ENCODE measurements at regions not wholly inside any gene's neighbourhood (a gene's known extent, or its start where the extent isn't known, plus 50 kb on each side); places are given as distances from the start of the nearest gene placed in this dataset.
A peak's percentile ranks its signal among the peaks of the same experiment; 100 is the strongest.

DNA sequence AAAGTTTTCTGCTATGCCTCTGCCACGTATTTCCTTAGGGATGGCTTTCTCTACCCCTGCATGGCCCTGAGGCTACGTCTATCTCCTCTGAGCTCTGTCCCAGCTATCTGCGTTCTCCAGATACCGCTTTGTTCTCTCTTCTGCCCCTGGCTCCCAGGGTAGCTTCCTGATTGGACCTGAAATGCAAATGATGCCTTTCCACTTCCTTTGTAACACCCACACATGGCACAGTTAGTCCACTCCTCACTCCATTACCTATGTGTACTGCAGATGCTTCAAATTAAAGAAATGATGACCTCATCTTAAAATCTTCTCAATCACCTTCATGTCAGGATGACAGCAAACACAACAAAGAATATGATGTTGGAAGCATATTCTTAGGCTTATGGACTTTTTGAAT, 138.6 kb upstream of the POGK start:
- no peaks in the 10 kb centered on the region for H3K27me3 ChIP-seq (ENCODE audit: control insufficient read depth, insufficient read depth, low read length)

DNA sequence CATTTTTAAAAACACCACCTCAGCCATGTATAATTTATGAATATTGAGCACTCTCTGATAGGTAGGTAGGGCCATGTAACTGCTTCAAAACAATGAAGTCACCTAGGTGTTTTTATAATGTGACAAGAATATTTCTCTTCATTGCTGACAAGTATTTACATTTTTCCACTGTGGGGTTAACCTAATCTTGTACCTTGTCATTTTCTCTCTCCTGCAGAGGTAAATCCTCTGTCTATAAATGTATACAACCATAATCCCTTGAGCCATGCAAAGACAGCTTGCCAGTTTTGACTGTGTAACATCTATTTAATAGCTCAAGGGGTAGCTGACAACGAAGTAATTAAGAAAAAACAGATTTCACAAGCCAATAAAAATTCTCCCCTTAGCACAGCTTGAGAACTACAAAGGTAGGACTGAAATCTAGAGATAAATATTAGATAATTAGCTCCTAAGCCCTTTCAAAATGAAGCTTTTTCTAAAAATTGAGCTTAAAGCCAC, 137.6 kb upstream of the POGK start:
- no peak overlapping the region for H3K4me3 ChIP-seq (ENCODE audit: low read length)
- H3K9me3 ChIP-seq (replicated peaks; ENCODE audit: control insufficient read depth, low read depth, low read length), result no peaks in the 10 kb centered on the region
- DNase-seq, result no peak
- H3K36me3 ChIP-seq (ENCODE audit: control insufficient read depth, insufficient read depth, low read length), result no peaks in the 10 kb centered on the region
- H3K27ac ChIP-seq (ENCODE audit: low read length), result no peak overlapping the region
- WGBS (ENCODE audit: insufficient coverage), result no CpG with 5 or more reads among the region's 1 CpG
- H3K4me1 ChIP-seq (ENCODE audit: control insufficient read depth, insufficient read depth, low read length), result no peaks in the 10 kb centered on the region
- H3K27me3 ChIP-seq (ENCODE audit: control insufficient read depth, insufficient read depth, low read length), result no peaks in the 10 kb centered on the region

More for the DNA sequence above, 138.6 kb upstream of the POGK start:
- no peak overlapping the region for H3K4me3 ChIP-seq (ENCODE audit: low read length)
- 58% methylated on average over 4 of the region's 4 CpGs for WGBS (ENCODE audit: insufficient coverage)
- no peaks in the 10 kb centered on the region for H3K36me3 ChIP-seq (ENCODE audit: control insufficient read depth, insufficient read depth, low read length)
- H3K9me3 ChIP-seq (replicated peaks; ENCODE audit: control insufficient read depth, low read depth, low read length), result no peaks in the 10 kb centered on the region
- no peak for DNase-seq
- H3K27ac ChIP-seq (ENCODE audit: low read length), result no peak overlapping the region
- no peaks in the 10 kb centered on the region for H3K4me1 ChIP-seq (ENCODE audit: control insufficient read depth, insufficient read depth, low read length)

DNA sequence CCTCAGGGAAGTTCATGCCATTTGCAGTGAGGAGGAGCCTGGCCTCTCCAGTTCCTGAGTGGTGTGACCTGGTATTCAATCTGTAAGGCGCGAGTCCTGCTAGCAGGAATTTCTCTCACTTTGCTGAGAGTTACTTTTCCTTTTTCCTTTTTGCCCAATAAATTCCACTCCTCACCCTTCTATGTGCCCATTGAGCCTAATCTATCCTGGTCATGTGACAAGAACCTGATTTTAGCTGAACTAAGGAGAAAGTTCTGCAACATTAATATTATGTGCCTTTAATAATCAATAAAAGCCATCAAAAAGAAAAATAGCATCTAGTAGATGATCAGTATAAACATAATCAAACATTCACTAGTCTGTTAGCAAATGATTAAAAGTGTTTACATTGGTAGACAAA, 136.1 kb upstream of the POGK start:
- 100% methylated on average over 1 of the region's 2 CpGs for WGBS (ENCODE audit: insufficient coverage)

DNA sequence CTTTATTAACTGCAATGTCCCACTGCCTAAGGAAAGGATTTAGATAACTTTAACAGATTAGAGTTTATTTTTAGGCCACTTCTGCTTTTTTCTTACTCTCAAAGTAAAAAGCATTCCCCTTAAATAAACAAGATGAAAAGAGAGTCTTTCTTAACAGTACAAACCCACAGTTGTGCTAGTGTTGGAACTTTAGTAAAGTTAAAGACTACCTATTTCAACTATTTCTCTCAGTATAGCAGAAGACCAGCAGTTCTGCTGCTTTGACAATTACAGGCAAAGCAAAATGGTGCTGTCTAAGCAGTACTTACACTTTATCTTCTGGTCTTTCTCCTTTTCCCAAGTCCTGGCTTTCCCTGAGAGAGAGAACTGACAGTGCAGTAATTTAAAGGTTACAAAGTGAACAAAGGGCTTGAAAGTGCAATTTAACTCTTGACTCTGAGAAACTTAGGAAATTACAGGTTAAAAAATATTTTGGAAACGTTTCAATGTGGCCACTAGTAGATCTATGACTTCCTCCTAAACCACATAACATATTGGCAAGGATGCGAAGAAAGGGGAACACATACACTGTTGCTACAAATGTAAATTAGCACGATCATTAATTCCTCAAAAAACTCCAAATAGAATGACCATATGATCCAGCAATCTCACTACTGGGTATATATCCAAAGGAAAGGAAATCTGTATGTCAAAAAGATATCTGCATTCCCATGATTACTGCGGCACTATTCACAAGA, 135.4 kb upstream of the POGK start:
- Histone ChIP-seq H3K27me3 (ENCODE audit: control insufficient read depth, insufficient read depth, low read length) (no peaks in the 10 kb centered on the region), H3K27ac (ENCODE audit: low read length) (no peak overlapping the region), H3K4me3 (ENCODE audit: low read length) (no peak overlapping the region), H3K9me3 (replicated peaks; ENCODE audit: control insufficient read depth, low read depth, low read length) (no peaks in the 10 kb centered on the region), H3K4me1 (ENCODE audit: control insufficient read depth, insufficient read depth, low read length) (no peaks in the 10 kb centered on the region), H3K36me3 (ENCODE audit: control insufficient read depth, insufficient read depth, low read length) (no peaks in the 10 kb centered on the region)
- WGBS (ENCODE audit: insufficient coverage), result 100% methylated on average over 1 of the region's 4 CpGs
- no peak for DNase-seq

More for the DNA sequence above, 136.1 kb upstream of the POGK start:
- no peak for DNase-seq
- H3K9me3 ChIP-seq (replicated peaks; ENCODE audit: control insufficient read depth, low read depth, low read length), result no peaks in the 10 kb centered on the region
- H3K4me3 ChIP-seq (ENCODE audit: low read length), result no peak overlapping the region
- H3K27me3 ChIP-seq (ENCODE audit: control insufficient read depth, insufficient read depth, low read length), result no peaks in the 10 kb centered on the region
- H3K4me1 ChIP-seq (ENCODE audit: control insufficient read depth, insufficient read depth, low read length), result no peaks in the 10 kb centered on the region
- H3K36me3 ChIP-seq (ENCODE audit: control insufficient read depth, insufficient read depth, low read length), result no peaks in the 10 kb centered on the region
- H3K27ac ChIP-seq (ENCODE audit: low read length), result no peak overlapping the region

DNA sequence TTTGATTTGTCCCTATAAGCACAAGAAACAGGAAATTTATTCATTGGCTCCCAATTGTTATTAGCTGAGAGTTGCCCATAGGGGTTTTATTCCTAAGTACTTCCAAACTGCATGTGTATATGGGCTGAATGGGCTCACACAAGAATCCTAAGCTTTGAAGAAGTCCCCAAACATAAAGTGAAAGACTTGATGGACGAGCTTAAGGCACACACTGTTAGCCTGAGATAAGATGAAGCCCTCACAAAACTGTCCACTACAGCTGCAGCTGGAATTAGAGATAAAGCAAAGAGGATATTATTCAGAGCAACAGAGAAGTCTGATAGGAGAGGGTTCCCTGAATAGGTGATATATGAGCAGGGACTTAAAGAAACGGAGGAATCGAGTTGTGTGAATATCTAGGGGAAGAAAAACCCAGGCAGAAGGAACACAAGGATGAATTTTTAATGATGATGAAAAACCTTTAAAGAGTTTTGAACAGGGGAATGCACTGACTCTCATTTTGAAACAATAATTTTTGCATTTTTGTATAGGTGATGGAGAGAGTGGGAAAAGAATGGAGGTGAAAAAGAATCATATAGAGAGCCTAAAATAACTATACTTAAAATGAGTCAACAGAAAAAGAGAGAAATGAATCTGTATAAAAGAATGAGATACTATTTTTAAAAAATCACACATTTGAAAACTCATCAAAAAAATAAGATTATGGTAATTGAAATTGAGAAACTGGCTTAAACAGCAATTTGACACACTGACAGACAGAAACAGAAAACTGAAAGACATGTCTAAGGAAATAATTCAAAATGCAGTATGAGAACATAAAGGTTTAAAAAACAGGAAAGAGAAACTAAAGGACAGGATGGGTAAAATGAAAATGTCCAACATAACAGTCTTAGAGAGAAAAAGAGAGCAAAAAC, 133.6 kb upstream of the POGK start:
- DNase-seq, result peak; percentile 3
- no peaks in the 10 kb centered on the region for H3K27me3 ChIP-seq (ENCODE audit: control insufficient read depth, insufficient read depth, low read length)
- no peaks in the 10 kb centered on the region for H3K9me3 ChIP-seq (replicated peaks; ENCODE audit: control insufficient read depth, low read depth, low read length)
- H3K4me1 ChIP-seq (ENCODE audit: control insufficient read depth, insufficient read depth, low read length), result no peaks in the 10 kb centered on the region
- no peak overlapping the region for H3K27ac ChIP-seq (ENCODE audit: low read length)
- H3K4me3 ChIP-seq (ENCODE audit: low read length), result no peak overlapping the region
- no peaks in the 10 kb centered on the region for H3K36me3 ChIP-seq (ENCODE audit: control insufficient read depth, insufficient read depth, low read length)
- 40% methylated on average over 2 of the region's 3 CpGs for WGBS (ENCODE audit: insufficient coverage)

DNA sequence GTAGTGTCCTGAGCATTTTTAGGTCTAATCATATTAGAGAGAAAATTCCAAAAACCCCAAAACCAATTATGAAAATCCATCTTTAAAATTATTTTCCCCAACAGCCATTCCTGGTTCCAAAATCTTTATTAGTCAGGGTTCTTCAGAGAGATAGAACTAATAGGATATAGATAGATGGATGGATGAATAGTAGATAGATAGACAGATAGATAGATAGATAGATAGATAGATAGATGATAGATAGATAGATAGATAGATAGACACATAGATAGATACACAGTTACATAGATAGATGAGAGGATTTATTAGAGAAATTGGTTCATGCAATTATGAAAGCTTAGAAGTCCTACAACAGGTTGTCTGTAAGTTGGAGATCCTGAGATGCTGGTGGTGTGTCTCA, 122.7 kb upstream of the POGK start:
- DNase-seq, result no peak
- H3K36me3 ChIP-seq (ENCODE audit: control insufficient read depth, insufficient read depth, low read length), result no peaks in the 10 kb centered on the region
- H3K27me3 ChIP-seq (ENCODE audit: control insufficient read depth, insufficient read depth, low read length), result no peaks in the 10 kb centered on the region
- H3K4me3 ChIP-seq (ENCODE audit: low read length), result no peak overlapping the region
- H3K27ac ChIP-seq (ENCODE audit: low read length), result no peak overlapping the region
- H3K9me3 ChIP-seq (replicated peaks; ENCODE audit: control insufficient read depth, low read depth, low read length), result peaks cover 11% of the 10 kb centered on the region
- no peaks in the 10 kb centered on the region for H3K4me1 ChIP-seq (ENCODE audit: control insufficient read depth, insufficient read depth, low read length)

DNA sequence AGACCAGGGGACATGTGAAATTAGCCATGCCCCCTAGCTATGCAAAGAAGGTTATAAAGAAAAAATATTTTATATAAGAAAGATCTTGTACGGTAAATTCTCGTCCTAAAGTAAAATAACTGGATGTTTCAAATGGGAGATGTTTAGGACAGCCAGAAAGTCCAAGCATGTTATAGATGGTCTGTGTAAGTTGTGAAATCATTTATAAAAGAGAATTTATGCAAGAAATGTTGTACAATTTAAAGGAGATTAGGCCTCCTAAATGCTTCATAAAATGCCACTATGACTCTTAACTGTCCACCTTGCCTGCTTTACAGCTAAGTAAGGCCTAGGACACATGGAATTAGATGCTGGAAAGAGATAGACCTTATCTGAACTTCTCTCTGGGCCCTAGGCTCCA, 118.1 kb upstream of the POGK start:
- Histone ChIP-seq H3K9me3 (replicated peaks; ENCODE audit: control insufficient read depth, low read depth, low read length) (peaks cover 24% of the 10 kb centered on the region), H3K4me1 (ENCODE audit: control insufficient read depth, insufficient read depth, low read length) (no peaks in the 10 kb centered on the region), H3K4me3 (ENCODE audit: low read length) (no peak overlapping the region), H3K36me3 (ENCODE audit: control insufficient read depth, insufficient read depth, low read length) (no peaks in the 10 kb centered on the region), H3K27me3 (ENCODE audit: control insufficient read depth, insufficient read depth, low read length) (no peaks in the 10 kb centered on the region), H3K27ac (ENCODE audit: low read length) (no peak overlapping the region)
- no peak for DNase-seq
- no CpG with 5 or more reads among the region's 2 CpGs for WGBS (ENCODE audit: insufficient coverage)

DNA sequence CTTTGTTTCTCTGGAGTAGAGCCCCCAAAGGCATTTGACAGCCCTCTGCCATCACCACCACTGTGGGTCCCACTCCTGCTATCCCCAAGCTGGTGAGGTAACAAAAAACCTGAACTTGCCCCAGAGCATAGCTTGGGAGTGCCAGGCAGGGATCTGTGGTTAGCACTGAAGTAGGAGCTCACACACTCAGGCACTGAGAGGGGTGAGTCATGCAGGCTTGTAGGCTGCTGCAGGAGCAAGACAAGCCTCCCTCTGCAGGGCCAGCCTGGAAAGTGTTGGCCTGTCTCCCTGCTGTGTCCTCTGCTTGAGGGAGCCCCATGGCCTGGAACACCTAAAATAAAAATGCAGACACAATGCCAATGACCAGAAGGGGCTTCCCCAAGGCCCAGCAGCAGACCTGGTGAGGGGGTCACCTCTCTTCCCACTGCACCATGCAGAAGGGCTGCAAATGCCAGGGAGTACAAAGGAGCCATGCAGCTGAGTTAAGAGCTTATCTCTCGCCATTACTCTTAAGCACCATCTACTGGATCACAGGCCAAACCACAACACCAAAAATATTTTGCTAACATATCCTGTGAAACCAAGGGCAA, 108.9 kb upstream of the POGK start:
- H3K36me3 ChIP-seq (ENCODE audit: control insufficient read depth, insufficient read depth, low read length), result no peaks in the 10 kb centered on the region
- no CpG with 5 or more reads among the region's 1 CpG for WGBS (ENCODE audit: insufficient coverage)
- no peaks in the 10 kb centered on the region for H3K4me1 ChIP-seq (ENCODE audit: control insufficient read depth, insufficient read depth, low read length)
- H3K27ac ChIP-seq (ENCODE audit: low read length), result no peak overlapping the region
- H3K4me3 ChIP-seq (ENCODE audit: low read length), result no peak overlapping the region
- peaks cover 12% of the 10 kb centered on the region for H3K9me3 ChIP-seq (replicated peaks; ENCODE audit: control insufficient read depth, low read depth, low read length)
- DNase-seq, result no peak
- H3K27me3 ChIP-seq (ENCODE audit: control insufficient read depth, insufficient read depth, low read length), result no peaks in the 10 kb centered on the region

DNA sequence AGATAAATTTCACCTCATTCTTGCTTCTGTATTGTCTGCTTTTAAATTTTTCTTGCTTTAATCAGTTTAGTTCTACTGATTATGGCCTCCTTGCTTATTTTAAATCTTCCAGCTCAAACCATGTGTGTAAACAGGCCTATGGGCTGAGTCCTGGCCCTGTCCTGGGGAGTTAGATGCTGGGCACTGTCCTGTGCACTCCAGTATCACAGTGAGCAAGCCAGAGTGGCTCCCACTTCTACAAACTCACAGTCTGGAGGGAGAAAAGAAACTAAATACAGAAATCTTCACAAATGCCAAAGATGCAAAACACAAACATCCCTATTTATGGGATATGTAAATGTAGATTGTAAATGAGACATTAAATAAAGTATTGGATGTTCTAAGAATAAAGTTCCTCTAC, 101.1 kb upstream of the POGK start:
- H3K27ac ChIP-seq (ENCODE audit: low read length), result no peak overlapping the region
- DNase-seq, result no peak
- H3K9me3 ChIP-seq (replicated peaks; ENCODE audit: control insufficient read depth, low read depth, low read length), result no peaks in the 10 kb centered on the region
- no peaks in the 10 kb centered on the region for H3K36me3 ChIP-seq (ENCODE audit: control insufficient read depth, insufficient read depth, low read length)
- H3K4me3 ChIP-seq (ENCODE audit: low read length), result no peak overlapping the region
- H3K27me3 ChIP-seq (ENCODE audit: control insufficient read depth, insufficient read depth, low read length), result no peaks in the 10 kb centered on the region
- no peaks in the 10 kb centered on the region for H3K4me1 ChIP-seq (ENCODE audit: control insufficient read depth, insufficient read depth, low read length)

DNA sequence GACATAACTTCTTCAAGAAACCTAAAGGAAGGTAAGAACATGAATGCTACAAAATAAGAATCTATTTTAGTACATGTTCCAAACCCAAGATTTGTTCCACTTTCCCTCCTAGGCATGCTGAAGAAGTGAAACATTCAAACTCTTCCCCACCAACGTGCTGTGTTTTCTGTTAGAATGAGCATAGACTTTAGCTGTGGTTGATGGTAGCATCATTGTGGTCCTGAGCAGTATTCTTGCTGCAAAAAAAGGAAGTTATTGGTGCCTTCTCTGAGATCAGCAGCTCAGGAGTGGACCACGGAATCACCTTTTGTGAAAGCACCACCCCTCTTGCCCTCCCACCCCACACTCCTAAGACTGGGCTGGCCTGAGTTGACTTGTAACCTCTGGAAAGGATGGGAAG, 100.4 kb upstream of the POGK start:
- DNase-seq, result no peak
- WGBS (ENCODE audit: insufficient coverage), result no CpG with 5 or more reads among the region's 2 CpGs
- Histone ChIP-seq H3K27ac (ENCODE audit: low read length) (no peak overlapping the region), H3K4me1 (ENCODE audit: control insufficient read depth, insufficient read depth, low read length) (no peaks in the 10 kb centered on the region), H3K27me3 (ENCODE audit: control insufficient read depth, insufficient read depth, low read length) (no peaks in the 10 kb centered on the region), H3K36me3 (ENCODE audit: control insufficient read depth, insufficient read depth, low read length) (no peaks in the 10 kb centered on the region), H3K4me3 (ENCODE audit: low read length) (no peak overlapping the region), H3K9me3 (replicated peaks; ENCODE audit: control insufficient read depth, low read depth, low read length) (no peaks in the 10 kb centered on the region)

Data from muscle of leg (tissue), 3 donors.